Fibroblast of pulmonary artery (primary cell): ENCODE measurements at regions not wholly inside any gene's neighbourhood (a gene's known extent, or its start where the extent isn't known, plus 50 kb on each side); places are given as distances from the start of the nearest gene placed in this dataset.

Source experiments
- DNase-seq: peaks from one replicate; pipeline ENCODE4 v3.0.0-alpha.2; 2010; ENCODE audit warnings: low read depth
- H3K4me3 ChIP-seq: replicated peaks from 2 replicates; pipeline ENCODE4 v1.5.1; 2011; ENCODE audit warnings: low read depth, mild to moderate bottlenecking, control low read depth, low read length, moderate library complexity
- TF ChIP-seq, protein P1 (sequence below): IDR thresholded peaks from 2 replicates; pipeline ENCODE4 v1.5.1; 2011; ENCODE audit warnings: mild to moderate bottlenecking, control low read depth, low read length, inconsistent platforms; ENCODE audit errors: missing control alignments

DNA sequence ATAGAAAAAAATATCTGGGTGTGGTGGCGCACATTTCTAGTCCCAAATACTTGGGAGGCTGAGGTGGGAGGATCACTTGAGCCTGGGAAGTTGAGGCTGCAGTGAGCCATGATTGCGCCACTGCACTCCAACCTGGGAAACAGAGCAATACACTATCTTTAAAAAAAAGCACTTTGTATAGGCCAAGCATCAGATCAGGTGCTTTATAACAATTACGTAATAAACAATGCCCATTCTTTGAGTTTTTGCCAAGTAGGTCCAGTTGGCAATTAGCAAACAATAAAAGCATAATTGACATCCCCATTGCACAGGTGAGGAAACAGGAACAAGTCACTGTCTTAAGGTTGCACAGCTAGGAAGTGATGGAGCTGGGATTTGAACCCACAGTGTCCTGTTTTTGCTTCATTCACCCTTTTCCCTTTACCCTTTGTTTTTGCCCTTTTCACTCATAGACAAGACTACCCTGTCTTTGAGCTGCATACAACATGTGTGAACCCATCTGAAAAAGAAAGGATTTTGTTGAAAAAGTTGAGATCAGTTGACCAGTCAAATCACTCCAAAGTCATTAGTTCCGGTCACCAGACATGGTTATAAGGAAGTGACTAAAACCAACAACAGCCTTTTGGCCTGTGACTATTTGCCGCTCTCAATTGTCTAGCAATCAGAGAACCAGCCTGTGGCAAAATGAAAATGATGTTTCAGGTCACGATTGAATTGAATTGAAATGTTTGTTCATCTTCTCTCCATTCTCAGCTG, 303.6 kb downstream of the TFAP2C start:
- no peak for DNase-seq
- TF ChIP-seq, protein P1, sequence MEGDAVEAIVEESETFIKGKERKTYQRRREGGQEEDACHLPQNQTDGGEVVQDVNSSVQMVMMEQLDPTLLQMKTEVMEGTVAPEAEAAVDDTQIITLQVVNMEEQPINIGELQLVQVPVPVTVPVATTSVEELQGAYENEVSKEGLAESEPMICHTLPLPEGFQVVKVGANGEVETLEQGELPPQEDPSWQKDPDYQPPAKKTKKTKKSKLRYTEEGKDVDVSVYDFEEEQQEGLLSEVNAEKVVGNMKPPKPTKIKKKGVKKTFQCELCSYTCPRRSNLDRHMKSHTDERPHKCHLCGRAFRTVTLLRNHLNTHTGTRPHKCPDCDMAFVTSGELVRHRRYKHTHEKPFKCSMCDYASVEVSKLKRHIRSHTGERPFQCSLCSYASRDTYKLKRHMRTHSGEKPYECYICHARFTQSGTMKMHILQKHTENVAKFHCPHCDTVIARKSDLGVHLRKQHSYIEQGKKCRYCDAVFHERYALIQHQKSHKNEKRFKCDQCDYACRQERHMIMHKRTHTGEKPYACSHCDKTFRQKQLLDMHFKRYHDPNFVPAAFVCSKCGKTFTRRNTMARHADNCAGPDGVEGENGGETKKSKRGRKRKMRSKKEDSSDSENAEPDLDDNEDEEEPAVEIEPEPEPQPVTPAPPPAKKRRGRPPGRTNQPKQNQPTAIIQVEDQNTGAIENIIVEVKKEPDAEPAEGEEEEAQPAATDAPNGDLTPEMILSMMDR = no peak
- no peak overlapping the region for H3K4me3 ChIP-seq

DNA sequence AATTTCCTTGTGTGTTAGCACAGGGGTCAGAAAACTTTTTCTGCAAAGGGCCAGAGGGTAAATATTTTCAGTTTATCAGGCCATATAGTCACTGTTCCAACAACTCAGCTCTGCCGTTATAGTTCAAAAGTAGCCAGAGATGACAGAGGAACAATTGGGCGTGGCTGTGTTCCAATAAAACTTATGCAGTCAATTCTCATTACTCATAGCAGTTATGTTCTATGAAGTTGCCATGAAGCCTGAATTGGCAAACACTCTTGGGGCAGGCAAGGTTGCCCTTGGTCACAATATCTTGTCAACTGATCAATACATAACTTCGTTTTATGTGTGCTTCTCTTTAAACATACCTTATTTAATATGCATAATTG, 304.2 kb downstream of the TFAP2C start:
- TF ChIP-seq, protein P1 = no peak
- DNase-seq = no peak
- no peak overlapping the region for H3K4me3 ChIP-seq

GRCh38 chr20:56934888-56935287, 305.8 kb downstream of the TFAP2C start:
- H3K4me3 ChIP-seq = no peak overlapping the region
- DNase-seq = no peak
- TF ChIP-seq, protein P1 = no peak

DNA sequence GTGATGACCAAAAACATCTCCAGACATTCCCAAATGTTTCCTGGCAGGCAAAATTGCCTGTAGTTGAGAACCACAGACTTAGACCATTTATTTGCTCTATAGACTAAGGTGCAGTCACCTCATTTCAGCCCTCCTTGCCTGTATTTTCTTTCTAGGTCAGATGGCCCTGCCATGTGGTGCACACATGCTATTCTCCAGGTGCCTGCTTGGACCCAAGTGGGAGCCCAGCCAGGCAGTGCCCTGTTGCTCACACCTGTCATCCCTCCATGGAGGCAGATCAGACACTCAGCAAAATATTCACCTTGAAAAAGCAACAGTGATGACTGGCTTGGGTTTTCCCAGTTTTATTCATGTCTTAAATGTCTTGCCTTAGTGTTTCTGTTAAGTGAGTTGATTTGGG, 311.4 kb downstream of the TFAP2C start:
- H3K4me3 ChIP-seq = no peak overlapping the region
- DNase-seq = no peak
- TF ChIP-seq, protein P1 = no peak

GRCh38 chr20:56941101-56941686, 312.1 kb downstream of the TFAP2C start:
- DNase-seq = no peak
- TF ChIP-seq, protein P1 = no peak
- H3K4me3 ChIP-seq = no peak overlapping the region

DNA sequence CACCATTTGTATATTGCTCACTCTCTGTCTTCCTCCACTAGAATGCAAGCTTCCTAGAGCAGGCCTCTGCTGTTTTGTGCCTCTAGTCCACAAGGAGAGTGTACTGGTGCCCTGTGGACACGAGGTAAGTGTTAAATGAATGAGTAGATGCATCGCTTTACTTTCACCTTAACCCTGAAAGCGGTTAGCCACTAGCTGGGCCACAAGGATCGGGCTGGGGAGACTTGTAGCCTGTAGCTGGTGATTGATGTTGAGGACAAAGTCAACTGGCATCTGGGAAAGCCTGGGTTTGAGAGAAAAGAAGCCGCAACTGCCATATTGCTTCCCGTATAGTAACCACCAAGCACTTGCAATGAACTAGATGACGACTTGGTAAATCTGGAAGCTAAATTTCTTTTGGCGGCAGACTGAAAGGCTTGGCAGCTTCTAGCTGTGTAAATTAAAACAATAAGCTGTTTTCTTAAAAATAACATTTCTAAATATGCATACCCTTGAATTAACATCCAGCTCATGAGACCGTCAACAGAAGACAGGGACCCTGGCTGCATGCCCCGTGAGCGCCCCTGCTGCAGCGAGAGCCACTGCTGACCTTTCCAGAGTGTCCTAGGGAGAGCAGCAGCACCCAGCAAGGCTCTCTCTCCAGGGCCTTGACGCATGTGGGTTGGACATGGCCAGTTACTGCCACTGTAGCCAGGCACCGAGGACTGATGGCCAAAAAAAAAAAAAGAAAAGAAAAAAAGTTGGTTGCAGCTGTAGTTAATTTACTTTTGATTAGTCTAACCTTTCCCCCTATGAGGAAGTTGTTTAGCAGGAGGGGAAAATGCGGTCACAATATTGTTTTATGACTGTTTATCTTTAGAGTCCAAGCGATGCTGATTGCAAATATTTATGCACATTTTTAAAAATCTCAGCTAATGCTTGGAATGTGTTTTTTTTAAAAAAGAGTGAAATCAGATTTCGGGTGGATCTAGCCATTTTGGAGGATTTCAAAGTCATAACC, 315.1 kb downstream of the TFAP2C start:
- TF ChIP-seq, protein P1 = no peak
- H3K4me3 ChIP-seq = no peak overlapping the region
- no peak for DNase-seq
